ENCODE measurements at regions not wholly inside any gene's neighbourhood (a gene's known extent, or its start where the extent isn't known, plus 50 kb on each side); places are given as distances from the start of the nearest gene placed in this dataset.

DNA sequence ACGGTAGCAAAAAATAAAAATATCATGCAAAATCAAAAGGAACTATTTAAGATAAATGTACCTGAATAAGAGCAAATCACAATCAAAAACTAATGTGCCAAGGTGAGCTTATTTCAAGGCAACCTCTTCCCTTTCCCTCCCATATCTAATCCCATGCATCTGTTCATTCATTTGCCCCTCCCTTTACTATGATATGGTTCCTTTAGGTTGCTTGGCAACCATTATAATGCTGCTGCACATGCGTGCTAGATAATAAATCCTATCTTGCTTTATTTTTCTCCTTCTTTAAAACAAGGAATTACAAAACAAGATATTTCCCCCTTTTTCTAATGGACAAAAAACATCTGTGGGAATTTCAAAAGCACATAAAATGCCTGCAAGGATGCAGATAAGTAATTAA, 318.2 kb upstream of the POU3F2 start:
- H3K4me3 ChIP-seq (ENCODE audit: insufficient read depth, low read depth, low read length): no peak overlapping the region
- H3K9me3 ChIP-seq (ENCODE audit: control insufficient read depth, low read length): no peaks in the 10 kb centered on the region
- no peaks in the 10 kb centered on the region for H3K4me1 ChIP-seq (ENCODE audit: control insufficient read depth, insufficient read depth, low read length)
- no peaks in the 10 kb centered on the region for H3K36me3 ChIP-seq (ENCODE audit: control insufficient read depth, insufficient read depth, low read length)
- H3K27me3 ChIP-seq (ENCODE audit: control insufficient read depth, insufficient read depth, low read length, poor library complexity, severe bottlenecking): no peaks in the 10 kb centered on the region
- 81 to 82% methylated on average over 1 of the region's 2 CpGs for WGBS, 2 experiments
- H3K27ac ChIP-seq (ENCODE audit: insufficient read depth, low read depth, low read length, poor library complexity, severe bottlenecking): no peak overlapping the region

DNA sequence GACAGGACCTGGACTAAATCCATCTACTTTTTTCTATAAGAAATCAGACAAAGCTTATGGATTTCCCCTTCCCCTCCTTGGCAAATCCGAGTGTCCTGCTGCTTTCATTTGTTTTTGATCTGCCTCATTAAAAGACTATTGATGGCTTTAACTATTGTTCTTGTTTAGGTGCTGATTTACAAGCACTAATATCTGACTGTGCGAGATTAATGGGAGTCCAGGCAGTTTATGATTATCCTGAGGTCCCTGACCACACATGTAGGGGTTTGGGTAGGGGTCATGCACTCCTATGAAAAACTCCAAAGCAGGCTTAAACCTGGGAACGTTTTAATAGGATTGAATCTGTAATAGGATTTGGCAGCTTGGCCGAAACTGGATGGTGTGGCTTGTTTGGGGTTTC, 317.5 kb upstream of the POU3F2 start:
- 36 to 48% methylated on average over 3 of the region's 4 CpGs for WGBS, 2 experiments
- Histone ChIP-seq H3K4me3 (ENCODE audit: insufficient read depth, low read depth, low read length) (no peak overlapping the region), H3K27ac (ENCODE audit: insufficient read depth, low read depth, low read length, poor library complexity, severe bottlenecking) (no peak overlapping the region), H3K27me3 (ENCODE audit: control insufficient read depth, insufficient read depth, low read length, poor library complexity, severe bottlenecking) (no peaks in the 10 kb centered on the region), H3K36me3 (ENCODE audit: control insufficient read depth, insufficient read depth, low read length) (no peaks in the 10 kb centered on the region), H3K4me1 (ENCODE audit: control insufficient read depth, insufficient read depth, low read length) (no peaks in the 10 kb centered on the region), H3K9me3 (ENCODE audit: control insufficient read depth, low read length) (no peaks in the 10 kb centered on the region)

DNA sequence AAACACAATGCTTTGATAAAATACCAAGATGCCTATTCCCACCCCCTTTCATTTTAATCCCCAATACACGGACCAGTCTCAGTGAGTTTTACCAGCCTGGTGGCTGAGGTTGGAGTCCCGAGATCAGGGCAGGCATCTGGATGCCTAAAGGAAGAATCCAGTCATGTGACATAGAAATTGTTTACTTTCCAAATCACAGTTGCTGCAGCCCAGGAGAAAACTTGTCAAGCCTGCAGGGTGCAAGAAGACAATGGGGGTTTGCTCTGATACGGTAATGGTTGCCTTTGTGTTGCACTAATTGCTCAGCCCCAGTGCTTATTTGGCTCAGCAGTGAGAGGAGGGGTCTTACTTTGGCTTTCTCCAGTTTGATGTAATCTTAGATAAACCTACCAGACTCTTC, 308.5 kb upstream of the POU3F2 start:
- H3K9me3 ChIP-seq (ENCODE audit: control insufficient read depth, low read length): no peaks in the 10 kb centered on the region
- peaks cover 35% of the 10 kb centered on the region for H3K27me3 ChIP-seq (ENCODE audit: control insufficient read depth, insufficient read depth, low read length, poor library complexity, severe bottlenecking)
- H3K27ac ChIP-seq (ENCODE audit: insufficient read depth, low read depth, low read length, poor library complexity, severe bottlenecking): no peak overlapping the region
- H3K4me1 ChIP-seq (ENCODE audit: control insufficient read depth, insufficient read depth, low read length): peaks cover 9% of the 10 kb centered on the region
- H3K36me3 ChIP-seq (ENCODE audit: control insufficient read depth, insufficient read depth, low read length): no peaks in the 10 kb centered on the region
- H3K4me3 ChIP-seq (ENCODE audit: insufficient read depth, low read depth, low read length): no peak overlapping the region
- WGBS, 2 experiments: 0 to 1% methylated on average over 3 of the region's 3 CpGs

DNA sequence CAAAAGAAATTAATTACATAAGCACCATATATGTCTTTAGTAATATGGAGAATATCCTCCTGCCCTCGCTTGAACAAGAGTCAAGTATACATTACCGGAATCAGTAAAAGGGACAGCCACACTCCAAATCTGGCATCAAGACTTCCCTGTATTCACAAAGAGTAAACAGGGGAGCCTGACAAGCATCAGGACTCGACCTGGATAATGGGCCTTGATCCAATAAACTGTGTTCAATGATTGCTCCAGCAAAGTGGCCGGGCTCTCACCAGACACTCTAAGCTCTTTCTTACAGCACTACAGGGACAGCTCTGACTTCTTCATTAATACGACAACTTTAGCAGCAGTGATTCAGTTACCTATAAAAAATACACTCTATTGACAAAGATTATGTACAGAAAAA, 307.9 kb upstream of the POU3F2 start:
- no peaks in the 10 kb centered on the region for H3K9me3 ChIP-seq (ENCODE audit: control insufficient read depth, low read length)
- H3K27ac ChIP-seq (ENCODE audit: insufficient read depth, low read depth, low read length, poor library complexity, severe bottlenecking): no peak overlapping the region

DNA sequence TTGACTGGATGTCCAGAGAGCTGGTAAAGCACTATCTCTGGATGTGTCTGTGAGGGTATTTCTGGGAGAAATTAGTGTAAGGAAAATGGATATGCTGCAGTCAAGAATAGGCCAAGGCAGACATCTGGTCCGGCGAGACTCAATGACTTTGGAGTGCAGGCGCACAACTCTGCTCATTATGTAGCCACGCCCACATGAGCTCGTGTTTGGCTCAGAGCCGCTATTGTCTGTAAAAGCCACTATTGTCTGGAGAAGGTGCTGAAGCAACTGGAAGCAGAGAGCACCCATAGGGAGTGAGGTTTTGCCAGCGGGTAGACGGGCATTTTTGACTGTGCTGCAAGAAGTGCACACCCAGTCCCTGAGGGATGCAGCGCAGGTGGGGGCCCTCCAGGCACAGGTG, 305.0 kb upstream of the POU3F2 start:
- Histone ChIP-seq H3K36me3 (ENCODE audit: control insufficient read depth, insufficient read depth, low read length) (no peaks in the 10 kb centered on the region), H3K27ac (ENCODE audit: insufficient read depth, low read depth, low read length, poor library complexity, severe bottlenecking) (no peak overlapping the region), H3K4me3 (ENCODE audit: insufficient read depth, low read depth, low read length) (no peak overlapping the region), H3K27me3 (ENCODE audit: control insufficient read depth, insufficient read depth, low read length, poor library complexity, severe bottlenecking) (peaks cover 32% of the 10 kb centered on the region), H3K9me3 (ENCODE audit: control insufficient read depth, low read length) (no peaks in the 10 kb centered on the region), H3K4me1 (ENCODE audit: control insufficient read depth, insufficient read depth, low read length) (peaks cover 9% of the 10 kb centered on the region)
- WGBS, 2 experiments: 96 to 97% methylated on average over 9 of the region's 9 CpGs

More for the DNA sequence above, 307.9 kb upstream of the POU3F2 start:
- H3K36me3 ChIP-seq (ENCODE audit: control insufficient read depth, insufficient read depth, low read length): no peaks in the 10 kb centered on the region
- peaks cover 35% of the 10 kb centered on the region for H3K27me3 ChIP-seq (ENCODE audit: control insufficient read depth, insufficient read depth, low read length, poor library complexity, severe bottlenecking)
- 64 to 66% methylated on average over 4 of the region's 5 CpGs for WGBS, 2 experiments
- peaks cover 9% of the 10 kb centered on the region for H3K4me1 ChIP-seq (ENCODE audit: control insufficient read depth, insufficient read depth, low read length)
- no peak overlapping the region for H3K4me3 ChIP-seq (ENCODE audit: insufficient read depth, low read depth, low read length)

DNA sequence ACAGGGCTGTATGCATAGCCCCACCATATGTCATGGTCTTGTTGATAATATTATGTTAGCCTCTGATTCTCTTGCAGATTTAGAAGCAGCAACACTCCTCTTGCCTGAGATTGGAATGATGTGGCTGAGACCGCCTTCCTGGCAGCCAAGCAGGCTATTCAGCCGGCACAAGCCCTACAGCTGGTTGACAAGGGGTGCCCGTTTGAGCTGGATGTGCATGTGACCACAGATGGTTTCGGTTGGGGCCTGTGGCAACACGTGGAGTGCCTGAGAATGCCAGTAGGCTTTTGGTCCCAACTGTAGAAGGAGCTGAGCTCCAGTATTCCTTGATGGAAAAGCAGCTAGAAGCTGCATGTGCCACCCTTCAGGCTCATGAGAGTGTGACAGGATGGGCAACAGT, 303.6 kb upstream of the POU3F2 start:
- no peaks in the 10 kb centered on the region for H3K9me3 ChIP-seq (ENCODE audit: control insufficient read depth, low read length)
- no peak overlapping the region for H3K4me3 ChIP-seq (ENCODE audit: insufficient read depth, low read depth, low read length)
- peaks cover 4% of the 10 kb centered on the region for H3K4me1 ChIP-seq (ENCODE audit: control insufficient read depth, insufficient read depth, low read length)
- no peaks in the 10 kb centered on the region for H3K36me3 ChIP-seq (ENCODE audit: control insufficient read depth, insufficient read depth, low read length)
- H3K27ac ChIP-seq (ENCODE audit: insufficient read depth, low read depth, low read length, poor library complexity, severe bottlenecking): no peak overlapping the region
- H3K27me3 ChIP-seq (ENCODE audit: control insufficient read depth, insufficient read depth, low read length, poor library complexity, severe bottlenecking): peaks cover 25% of the 10 kb centered on the region
- 93 to 95% methylated on average over 5 of the region's 5 CpGs for WGBS, 2 experiments

DNA sequence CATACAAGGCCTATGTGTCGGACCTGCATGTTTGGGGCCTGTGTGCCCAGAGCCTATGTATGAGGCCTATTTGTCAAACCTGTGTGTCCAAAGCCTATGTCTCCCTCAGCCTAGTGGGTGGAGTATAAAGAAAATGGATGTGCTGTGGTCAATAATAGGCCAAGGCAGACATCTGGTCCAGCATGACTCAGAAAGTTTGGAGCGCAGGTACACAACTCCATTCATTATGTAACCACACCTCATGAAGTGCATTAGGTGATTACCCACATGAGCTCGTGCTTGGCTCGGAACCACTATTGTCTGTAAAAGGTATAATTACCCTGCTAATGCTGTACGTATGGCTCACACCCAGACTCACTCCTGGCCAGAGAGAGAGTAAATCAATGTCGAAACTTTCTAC, 302.4 kb upstream of the POU3F2 start:
- Histone ChIP-seq H3K9me3 (ENCODE audit: control insufficient read depth, low read length) (no peaks in the 10 kb centered on the region), H3K4me1 (ENCODE audit: control insufficient read depth, insufficient read depth, low read length) (no peaks in the 10 kb centered on the region), H3K27me3 (ENCODE audit: control insufficient read depth, insufficient read depth, low read length, poor library complexity, severe bottlenecking) (peaks cover 21% of the 10 kb centered on the region), H3K27ac (ENCODE audit: insufficient read depth, low read depth, low read length, poor library complexity, severe bottlenecking) (no peak overlapping the region), H3K36me3 (ENCODE audit: control insufficient read depth, insufficient read depth, low read length) (no peaks in the 10 kb centered on the region), H3K4me3 (ENCODE audit: insufficient read depth, low read depth, low read length) (no peak overlapping the region)
- 81 to 82% methylated on average over 6 of the region's 6 CpGs for WGBS, 2 experiments

DNA sequence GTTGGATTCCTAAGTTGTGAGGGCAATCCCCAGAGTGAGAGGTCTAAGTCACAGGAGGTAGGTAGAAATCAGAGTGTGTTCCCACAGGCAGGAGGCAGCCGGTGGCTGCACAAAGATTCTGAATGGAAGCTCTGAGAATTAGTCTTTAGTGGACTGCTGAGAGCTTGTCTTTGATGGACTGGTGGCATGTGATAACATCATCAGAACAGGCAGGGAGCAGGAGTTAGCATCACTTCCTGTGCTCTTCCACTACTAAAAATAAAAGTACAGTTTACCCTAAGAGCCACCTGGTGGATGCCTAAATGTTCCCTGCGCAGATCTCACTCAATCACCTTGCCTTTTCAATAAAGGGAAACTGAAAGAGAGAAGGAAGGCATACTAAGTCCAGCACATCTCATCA, 294.6 kb upstream of the POU3F2 start:
- Histone ChIP-seq H3K9me3 (ENCODE audit: control insufficient read depth, low read length) (no peaks in the 10 kb centered on the region), H3K4me1 (ENCODE audit: control insufficient read depth, insufficient read depth, low read length) (no peaks in the 10 kb centered on the region), H3K36me3 (ENCODE audit: control insufficient read depth, insufficient read depth, low read length) (no peaks in the 10 kb centered on the region), H3K27ac (ENCODE audit: insufficient read depth, low read depth, low read length, poor library complexity, severe bottlenecking) (no peak overlapping the region), H3K27me3 (ENCODE audit: control insufficient read depth, insufficient read depth, low read length, poor library complexity, severe bottlenecking) (no peaks in the 10 kb centered on the region), H3K4me3 (ENCODE audit: insufficient read depth, low read depth, low read length) (no peak overlapping the region)
- 92 to 95% methylated on average over 2 of the region's 2 CpGs for WGBS, 2 experiments

DNA sequence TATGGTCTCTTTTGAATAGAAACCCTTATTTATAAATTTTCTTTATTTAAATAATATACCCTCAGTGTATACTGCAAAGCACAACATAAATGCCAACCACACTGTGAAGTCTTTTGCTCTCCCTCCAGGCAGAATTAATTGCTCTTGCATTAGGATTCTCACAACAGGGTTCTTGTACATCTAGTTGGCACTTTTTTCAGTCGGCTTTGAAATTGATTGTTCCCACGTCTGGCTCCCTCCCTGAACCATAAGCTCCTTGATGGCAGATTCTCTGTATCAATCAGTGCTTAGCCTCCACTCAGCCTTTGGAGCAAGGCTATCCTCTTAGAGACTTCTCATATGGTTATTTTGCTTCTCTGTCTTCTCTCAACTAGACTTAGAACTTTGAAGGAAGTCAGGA, 288.0 kb upstream of the POU3F2 start:
- peaks cover 3% of the 10 kb centered on the region for H3K4me1 ChIP-seq (ENCODE audit: control insufficient read depth, insufficient read depth, low read length)
- no peak overlapping the region for H3K27ac ChIP-seq (ENCODE audit: insufficient read depth, low read depth, low read length, poor library complexity, severe bottlenecking)
- H3K27me3 ChIP-seq (ENCODE audit: control insufficient read depth, insufficient read depth, low read length, poor library complexity, severe bottlenecking): no peaks in the 10 kb centered on the region
- H3K9me3 ChIP-seq (ENCODE audit: control insufficient read depth, low read length): no peaks in the 10 kb centered on the region
- 81 to 83% methylated on average over 2 of the region's 2 CpGs for WGBS, 2 experiments
- no peak overlapping the region for H3K4me3 ChIP-seq (ENCODE audit: insufficient read depth, low read depth, low read length)
- H3K36me3 ChIP-seq (ENCODE audit: control insufficient read depth, insufficient read depth, low read length): no peaks in the 10 kb centered on the region

DNA sequence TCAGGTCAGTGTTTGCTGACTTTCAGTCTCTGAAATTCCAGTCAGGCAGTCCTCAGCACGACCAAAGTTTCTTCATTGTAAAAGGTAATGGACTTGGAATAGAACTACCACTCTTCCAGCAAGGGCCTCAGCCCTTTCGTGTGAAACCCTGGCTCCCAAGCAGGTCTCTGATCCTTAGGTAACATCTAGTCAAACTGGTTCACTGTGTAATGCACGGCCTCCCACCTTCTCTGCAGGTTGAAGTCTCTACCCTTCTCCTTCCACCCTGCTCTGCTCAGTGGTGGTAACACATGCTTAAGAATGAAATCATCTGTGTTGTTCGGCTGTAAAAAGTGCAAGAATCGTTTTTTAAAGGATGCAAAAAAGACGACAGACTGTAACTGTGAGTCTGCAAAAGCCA, 287.2 kb upstream of the POU3F2 start:
- H3K27me3 ChIP-seq (ENCODE audit: control insufficient read depth, insufficient read depth, low read length, poor library complexity, severe bottlenecking): no peaks in the 10 kb centered on the region
- peaks cover 3% of the 10 kb centered on the region for H3K4me1 ChIP-seq (ENCODE audit: control insufficient read depth, insufficient read depth, low read length)
- H3K36me3 ChIP-seq (ENCODE audit: control insufficient read depth, insufficient read depth, low read length): no peaks in the 10 kb centered on the region
- whole genome bisulfite sequencing, 2 experiments: 89 to 94% methylated on average over 6 of the region's 6 CpGs
- no peak overlapping the region for H3K4me3 ChIP-seq (ENCODE audit: insufficient read depth, low read depth, low read length)
- H3K9me3 ChIP-seq (ENCODE audit: control insufficient read depth, low read length): no peaks in the 10 kb centered on the region
- no peak overlapping the region for H3K27ac ChIP-seq (ENCODE audit: insufficient read depth, low read depth, low read length, poor library complexity, severe bottlenecking)

DNA sequence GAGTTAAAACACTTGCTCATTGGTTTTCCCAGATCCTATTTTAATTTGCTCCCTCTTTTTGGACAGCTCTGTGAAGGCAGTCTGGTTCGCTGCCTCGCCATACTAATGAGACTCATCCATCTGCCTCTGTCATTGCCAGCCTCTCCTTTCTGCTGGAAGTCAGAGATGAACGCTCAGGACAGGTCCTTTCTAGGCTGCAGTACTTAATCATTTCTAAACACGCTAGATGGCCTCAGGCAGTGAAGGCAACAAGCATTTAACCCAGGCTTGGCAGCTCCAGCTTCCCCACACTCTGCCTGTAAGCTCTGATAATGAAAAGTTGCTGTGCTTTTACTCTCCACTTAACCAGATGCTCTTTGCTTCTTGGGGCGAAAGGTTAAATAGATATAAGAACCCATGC, 286.7 kb upstream of the POU3F2 start:
- H3K27ac ChIP-seq (ENCODE audit: insufficient read depth, low read depth, low read length, poor library complexity, severe bottlenecking): no peak overlapping the region

More for the DNA sequence above, 286.7 kb upstream of the POU3F2 start:
- 82 to 88% methylated on average over 5 of the region's 5 CpGs for WGBS, 2 experiments
- Histone ChIP-seq H3K36me3 (ENCODE audit: control insufficient read depth, insufficient read depth, low read length) (no peaks in the 10 kb centered on the region), H3K9me3 (ENCODE audit: control insufficient read depth, low read length) (no peaks in the 10 kb centered on the region), H3K27me3 (ENCODE audit: control insufficient read depth, insufficient read depth, low read length, poor library complexity, severe bottlenecking) (no peaks in the 10 kb centered on the region), H3K4me1 (ENCODE audit: control insufficient read depth, insufficient read depth, low read length) (peaks cover 3% of the 10 kb centered on the region), H3K4me3 (ENCODE audit: insufficient read depth, low read depth, low read length) (no peak overlapping the region)

Data from ectodermal cell (in vitro differentiated cells).